CD4-positive, alpha-beta T cell treated with Interleukin-17A for 4 hours (primary cell): ENCODE measurements at regions not wholly inside any gene's neighbourhood (a gene's known extent, or its start where the extent isn't known, plus 50 kb on each side); places are given as distances from the start of the nearest gene placed in this dataset.
"Not testable (repeated sequence)": the region's sequence is repeated elsewhere in the genome, so short reads cannot be mapped to it uniquely, and the experiment has no call there.

Experiments used
- DNase-seq: peaks from one replicate; pipeline ENCODE4 v3.0.0-alpha.2; 2020; ENCODE audit warnings: mixed read lengths

- no peak for DNase-seq
Observed at GRCh38 chr15:81766829-81767475, 278.9 kb downstream of the MEX3B start.

- no peak for DNase-seq
Observed at GRCh38 chr15:81765816-81766215, 280.0 kb downstream of the MEX3B start.

GRCh38 chr15:81763304-81763703 is 282.5 kb downstream of the MEX3B start:
- no peak for DNase-seq

DNA sequence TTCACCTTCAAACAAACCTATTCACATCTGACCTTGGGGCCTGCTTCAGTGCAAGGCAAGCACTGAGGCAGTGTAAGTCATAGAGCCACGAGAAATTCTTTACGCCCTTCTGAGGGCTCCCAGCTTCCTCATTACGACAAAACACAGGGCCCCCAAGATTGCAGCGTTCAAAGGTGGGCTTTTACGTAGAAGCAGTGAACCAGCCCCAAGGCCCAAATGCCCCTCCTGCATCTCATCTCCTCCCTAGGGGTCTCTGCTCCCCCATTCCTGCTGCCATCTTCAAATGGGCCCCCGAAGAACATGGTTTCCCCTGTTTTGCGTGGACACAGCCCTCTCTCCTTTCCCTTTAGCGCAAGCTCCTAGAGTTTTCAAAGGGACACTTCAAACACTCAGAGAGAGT is 285.1 kb downstream of the MEX3B start:
- no peak for DNase-seq

GRCh38 chr15:81758818-81759284 is 287.0 kb downstream of the MEX3B start:
- no peak for DNase-seq

- no peak for DNase-seq
Observed at GRCh38 chr15:81755626-81756025, 290.2 kb downstream of the MEX3B start.

DNA sequence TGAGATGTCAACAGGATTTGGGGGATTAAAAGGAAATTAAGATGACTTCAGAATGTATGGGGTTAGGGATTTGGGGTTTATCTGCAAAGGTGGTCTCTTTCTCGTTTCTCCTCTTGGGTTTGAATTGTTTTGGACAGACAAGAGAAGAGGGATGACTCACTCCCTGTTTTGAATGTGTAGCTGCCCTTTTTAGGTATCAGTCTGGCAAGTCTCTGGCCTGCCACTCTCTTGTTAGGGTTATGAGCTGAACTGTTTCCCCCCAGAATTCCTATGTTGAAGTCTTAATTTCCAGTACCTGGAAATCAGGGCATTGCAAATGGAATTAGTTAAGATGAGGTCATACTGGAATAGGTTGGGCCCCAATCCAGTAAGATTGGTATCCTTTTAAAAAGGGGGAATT is 291.7 kb downstream of the MEX3B start:
- DNase-seq, result no peak

DNA sequence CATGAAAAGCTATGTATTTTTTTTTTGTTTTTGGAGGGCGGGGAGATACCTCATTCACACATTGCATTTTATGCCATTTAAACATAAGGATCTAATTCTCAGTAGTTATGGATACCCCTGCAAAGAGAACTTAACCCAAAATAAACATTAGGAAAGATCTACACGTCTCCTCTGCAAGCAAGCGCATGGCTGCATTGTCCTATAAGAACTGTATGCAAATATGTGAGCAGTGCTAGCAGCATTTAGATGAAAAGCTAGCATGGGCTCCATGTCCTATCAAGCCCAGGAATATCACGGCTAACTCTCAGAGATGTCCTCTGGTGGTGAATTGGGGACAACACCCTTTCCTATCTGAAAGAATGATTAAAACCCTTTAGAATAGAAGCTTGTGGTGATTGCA is 292.8 kb downstream of the MEX3B start:
- DNase-seq, result no peak

GRCh38 chr15:81752546-81752942 is 293.3 kb downstream of the MEX3B start:
- DNase-seq, result peak; percentile 4

DNA sequence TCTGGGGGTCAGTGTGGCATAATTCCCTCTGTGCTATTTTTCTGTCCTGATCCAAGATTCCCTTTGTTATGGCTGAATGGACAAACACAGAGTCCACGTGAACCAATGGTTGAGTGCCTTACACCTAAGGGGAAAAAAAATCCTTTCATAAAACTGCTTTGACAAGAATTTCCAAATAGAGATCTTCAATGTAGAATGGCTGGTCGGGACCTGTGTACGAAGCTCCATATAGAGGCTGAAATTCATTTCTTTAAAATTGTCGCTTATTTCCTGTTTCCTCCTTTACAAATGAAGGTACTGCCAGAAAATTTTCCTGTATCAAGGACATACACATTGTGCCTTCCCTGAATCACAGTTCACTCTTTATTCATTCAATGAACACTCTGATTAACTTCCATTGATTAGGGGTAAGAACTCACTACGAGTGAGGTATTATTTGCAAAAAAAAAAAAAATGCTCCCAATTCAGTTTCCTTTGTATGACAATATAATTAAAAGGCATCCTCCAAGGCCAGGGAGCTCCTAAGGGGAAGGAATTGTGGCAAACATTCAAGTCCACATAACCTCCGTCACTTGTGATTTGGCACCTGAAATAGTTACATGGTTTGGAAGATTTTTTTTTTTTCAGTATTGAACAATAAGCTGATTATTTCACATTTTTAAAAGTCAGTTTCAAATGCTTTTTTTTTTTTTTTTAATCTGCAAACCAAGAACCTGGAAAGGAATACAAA is 293.8 kb downstream of the MEX3B start:
- DNase-seq, result no peak

- DNase-seq, result no peak
Observed at GRCh38 chr15:81751256-81751655, 294.6 kb downstream of the MEX3B start.

DNA sequence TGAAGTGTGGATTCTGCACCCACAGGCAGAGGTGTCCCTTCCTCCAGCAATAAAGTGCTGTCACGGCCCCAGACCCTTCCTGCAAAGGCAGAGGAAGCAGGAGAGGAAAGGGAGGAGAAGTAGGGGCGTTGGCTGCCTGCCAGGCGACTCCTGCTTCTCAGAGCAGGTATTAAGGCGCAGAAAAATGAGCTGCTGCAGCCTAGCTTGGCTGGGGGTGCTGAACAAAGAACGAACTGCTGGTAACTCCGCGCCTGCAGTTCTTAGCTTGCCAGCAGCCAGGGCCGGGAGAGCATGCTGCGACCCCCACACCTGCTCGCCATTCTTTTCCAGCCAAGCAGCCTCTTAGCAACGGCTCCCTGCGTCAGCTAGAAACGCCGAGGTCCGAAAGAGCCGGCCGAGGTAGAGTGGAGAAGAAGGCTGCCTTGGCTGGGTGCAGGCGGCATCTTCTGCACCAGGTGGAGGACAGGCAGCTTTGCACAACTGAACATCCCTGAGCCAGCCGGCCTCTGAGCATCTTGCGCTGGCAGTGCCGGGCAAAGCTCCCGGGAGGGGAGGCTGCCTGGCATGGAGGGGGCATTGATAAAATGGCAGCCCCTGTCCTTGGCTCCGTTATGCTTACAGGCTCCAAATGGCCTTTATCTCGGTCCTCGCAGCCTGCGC is 296.0 kb downstream of the MEX3B start:
- no peak for DNase-seq

GRCh38 chr15:81747482-81747881 is 298.3 kb downstream of the MEX3B start:
- DNase-seq, result no peak

DNA sequence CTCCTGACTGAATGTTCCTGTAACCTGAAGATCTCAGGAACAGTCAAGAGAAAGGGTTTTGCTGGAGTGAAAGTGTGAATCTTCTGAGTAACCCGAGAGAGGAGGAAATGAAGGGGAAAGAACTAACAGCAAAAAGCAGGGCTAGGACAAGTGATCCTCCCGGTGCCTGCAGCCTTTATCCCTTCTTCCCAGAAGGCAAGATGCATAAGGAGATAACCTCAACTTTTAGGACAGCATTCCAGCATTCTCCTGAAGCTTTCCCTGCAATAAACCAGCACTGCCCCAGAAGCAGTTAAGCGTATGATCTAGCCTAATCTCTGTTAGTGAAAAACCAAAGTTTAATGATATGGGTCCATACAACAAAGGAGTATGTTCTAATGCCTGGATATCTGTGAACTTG is 298.8 kb downstream of the MEX3B start:
- no peak for DNase-seq

DNA sequence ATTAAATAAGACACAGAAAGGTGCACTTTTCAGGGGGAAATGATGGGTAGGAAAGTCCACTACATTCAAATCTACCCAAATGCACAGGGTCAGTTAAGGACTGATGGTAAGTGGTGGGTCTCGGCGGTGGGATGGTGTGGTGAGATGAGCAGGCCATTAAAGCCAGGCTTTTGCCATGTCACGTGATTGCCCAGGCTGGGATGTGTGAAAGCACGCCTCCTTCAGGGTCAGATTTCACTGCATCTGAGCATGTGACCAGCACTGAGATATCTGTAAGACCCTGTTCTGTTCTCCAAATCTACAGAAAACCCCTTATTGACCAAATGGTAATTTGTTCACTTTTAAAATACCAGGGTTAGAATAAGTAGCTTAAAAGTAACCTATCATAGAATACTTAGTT is 301.5 kb downstream of the MEX3B start:
- no peak for DNase-seq

DNA sequence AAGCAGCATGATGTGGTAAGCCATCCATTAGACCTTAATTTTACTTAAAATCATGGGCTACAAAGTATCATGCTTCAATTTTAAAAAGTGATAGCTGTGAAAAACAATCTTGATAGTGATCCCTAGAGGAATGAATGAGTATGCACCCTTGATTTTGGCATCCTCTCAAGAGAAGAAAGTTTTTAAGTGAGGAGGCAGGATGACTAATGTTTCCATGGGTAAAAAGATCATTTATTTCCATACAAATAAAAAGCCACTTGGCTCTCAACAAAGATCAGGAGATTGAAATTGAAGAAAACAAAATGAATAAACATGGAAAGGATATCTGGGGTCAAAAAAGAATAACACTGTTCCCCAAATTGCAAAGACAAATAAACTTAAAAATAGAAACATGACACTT is 305.4 kb downstream of the MEX3B start:
- DNase-seq, result no peak

DNA sequence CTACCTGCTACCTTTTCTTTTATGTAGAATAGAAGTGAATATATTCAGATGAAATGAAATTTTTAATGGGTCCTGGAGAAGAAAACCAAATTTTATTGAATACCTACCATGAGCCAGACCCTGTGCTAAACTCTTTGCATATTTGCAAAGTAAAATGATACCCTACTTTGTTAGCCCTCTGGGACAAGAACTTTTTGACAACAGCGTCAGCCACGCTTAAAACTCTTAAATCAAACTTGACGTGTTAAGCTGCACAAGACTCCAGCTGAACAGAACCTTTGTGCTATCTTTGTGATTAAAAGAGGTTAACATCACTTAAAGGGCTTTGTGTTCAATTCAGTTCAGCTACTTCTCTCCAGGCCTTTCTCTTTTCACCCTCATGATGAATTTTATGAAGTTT is 316.5 kb downstream of the MEX3B start:
- no peak for DNase-seq

DNA sequence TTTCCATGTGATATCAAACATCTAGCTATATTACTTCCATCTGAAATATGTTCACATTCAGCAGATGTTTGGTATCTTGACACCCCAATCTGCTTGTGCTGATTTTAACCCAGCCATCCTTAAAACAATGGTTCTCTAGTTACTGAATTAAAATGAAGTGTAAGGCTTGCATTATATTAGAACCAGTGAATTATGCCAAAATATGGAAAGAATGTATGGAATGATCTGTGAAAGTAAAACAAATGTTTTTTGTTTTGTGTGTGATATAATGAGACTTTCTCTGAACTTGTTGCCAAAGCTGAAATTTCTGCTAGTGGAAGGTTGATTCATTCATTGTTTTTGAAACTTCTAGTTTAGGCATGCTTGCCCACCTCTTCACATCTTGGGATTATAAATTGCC is 317.1 kb downstream of the MEX3B start:
- DNase-seq, result no peak

- DNase-seq, result no peak
Observed at GRCh38 chr15:81725590-81725989, 320.2 kb downstream of the MEX3B start.

GRCh38 chr15:81724536-81724935 is 321.3 kb downstream of the MEX3B start:
- DNase-seq, result no peak

GRCh38 chr15:81723701-81724100 is 322.1 kb downstream of the MEX3B start:
- no peak for DNase-seq

DNA sequence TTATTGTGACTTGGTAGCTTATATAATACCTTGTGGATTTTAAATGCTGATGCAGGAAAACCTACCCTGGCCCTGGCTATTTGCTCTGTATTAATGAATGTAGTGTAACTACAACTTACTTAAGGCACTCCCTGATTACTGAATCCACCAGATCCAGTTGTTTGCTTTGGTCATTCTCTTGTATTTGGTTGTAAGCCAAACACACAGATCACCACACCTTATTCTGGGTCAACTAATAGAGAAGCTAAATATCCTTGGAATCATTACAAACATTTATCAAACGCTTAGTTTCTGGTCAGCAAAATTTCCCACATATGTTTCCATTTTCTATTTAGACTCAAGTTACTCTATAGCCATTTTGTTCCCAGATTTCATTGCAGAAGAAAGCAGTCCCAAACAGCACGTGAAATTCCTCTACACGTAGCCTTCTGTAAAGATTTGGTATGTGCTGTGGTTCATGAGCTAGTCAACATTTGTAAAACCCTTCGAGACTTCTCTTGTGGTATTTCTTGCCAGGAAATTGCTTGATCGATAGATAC is 322.6 kb downstream of the MEX3B start:
- DNase-seq, result no peak

DNA sequence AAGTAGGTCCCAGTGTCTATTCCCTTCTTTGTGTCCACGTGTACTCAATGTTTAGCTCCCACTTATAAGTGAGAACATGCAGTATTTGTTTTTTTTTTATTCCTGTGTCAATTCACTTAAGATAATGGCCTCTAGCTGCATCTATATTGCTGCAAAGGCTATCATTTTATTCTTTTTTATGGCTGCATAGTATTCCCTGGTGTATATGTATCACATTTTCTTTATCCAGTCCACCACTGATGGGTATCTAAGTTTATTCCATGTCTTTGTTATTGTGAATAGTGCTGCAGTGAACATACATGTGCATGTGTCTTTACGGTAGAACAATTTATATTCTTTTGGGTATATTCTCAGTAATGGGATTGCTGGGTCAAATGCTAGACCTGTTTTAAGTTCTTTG is 329.4 kb downstream of the MEX3B start:
- DNase-seq, result not testable (repeated sequence)

DNA sequence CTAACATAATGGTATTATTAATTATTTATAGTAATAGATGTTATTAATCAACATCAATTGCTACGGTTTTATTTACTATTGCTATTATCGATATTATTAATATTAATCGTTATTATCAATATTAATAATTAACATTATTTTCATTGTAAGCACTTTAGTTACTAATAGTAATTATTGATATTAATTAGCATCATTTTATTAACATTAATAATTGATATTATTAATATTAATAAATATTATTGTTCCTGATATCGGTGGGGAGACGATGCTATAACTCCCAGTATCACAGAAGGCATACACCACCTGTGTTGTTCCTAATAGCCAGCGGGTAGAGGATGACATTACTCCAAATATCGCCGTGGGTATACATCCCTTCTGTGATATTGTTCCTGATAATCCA is 335.5 kb downstream of the MEX3B start:
- DNase-seq, result no peak
